ENCODE measurements at regions not wholly inside any gene's neighbourhood (a gene's known extent, or its start where the extent isn't known, plus 50 kb on each side); places are given as distances from the start of the nearest gene placed in this dataset.

GRCh38 chr12:5201554-5202218 is 158.0 kb downstream of the KCNA5 start:
- TF ChIP-seq, protein P1, sequence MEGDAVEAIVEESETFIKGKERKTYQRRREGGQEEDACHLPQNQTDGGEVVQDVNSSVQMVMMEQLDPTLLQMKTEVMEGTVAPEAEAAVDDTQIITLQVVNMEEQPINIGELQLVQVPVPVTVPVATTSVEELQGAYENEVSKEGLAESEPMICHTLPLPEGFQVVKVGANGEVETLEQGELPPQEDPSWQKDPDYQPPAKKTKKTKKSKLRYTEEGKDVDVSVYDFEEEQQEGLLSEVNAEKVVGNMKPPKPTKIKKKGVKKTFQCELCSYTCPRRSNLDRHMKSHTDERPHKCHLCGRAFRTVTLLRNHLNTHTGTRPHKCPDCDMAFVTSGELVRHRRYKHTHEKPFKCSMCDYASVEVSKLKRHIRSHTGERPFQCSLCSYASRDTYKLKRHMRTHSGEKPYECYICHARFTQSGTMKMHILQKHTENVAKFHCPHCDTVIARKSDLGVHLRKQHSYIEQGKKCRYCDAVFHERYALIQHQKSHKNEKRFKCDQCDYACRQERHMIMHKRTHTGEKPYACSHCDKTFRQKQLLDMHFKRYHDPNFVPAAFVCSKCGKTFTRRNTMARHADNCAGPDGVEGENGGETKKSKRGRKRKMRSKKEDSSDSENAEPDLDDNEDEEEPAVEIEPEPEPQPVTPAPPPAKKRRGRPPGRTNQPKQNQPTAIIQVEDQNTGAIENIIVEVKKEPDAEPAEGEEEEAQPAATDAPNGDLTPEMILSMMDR (IDR thresholded peaks at IDR 0.05; ENCODE audit: low read depth, low read length): no peak
- DNase-seq (ENCODE audit: extremely low read depth, low read depth): no peak

DNA sequence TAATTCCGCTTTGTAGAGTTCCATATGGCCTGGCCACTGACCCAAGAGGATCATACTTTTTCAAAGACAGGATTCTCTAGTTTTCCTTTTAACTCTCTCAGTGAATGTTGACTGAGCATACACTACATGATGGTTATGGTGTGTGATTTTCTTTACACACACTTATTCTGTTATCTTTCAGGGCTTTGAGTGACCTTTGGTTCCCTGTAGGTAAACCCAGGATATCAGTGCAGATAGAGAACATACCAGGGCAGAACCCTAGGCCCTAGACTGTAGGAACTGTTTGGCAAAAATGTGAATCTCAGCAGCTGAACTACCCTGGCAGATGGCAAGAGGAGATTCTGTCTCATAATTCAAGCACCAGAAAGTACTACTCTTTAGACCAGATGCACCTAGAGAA is 159.6 kb downstream of the KCNA5 start:
- DNase-seq (ENCODE audit: extremely low read depth, low read depth): no peak
- TF ChIP-seq, protein P1 (IDR thresholded peaks at IDR 0.05; ENCODE audit: low read depth, low read length): no peak

DNA sequence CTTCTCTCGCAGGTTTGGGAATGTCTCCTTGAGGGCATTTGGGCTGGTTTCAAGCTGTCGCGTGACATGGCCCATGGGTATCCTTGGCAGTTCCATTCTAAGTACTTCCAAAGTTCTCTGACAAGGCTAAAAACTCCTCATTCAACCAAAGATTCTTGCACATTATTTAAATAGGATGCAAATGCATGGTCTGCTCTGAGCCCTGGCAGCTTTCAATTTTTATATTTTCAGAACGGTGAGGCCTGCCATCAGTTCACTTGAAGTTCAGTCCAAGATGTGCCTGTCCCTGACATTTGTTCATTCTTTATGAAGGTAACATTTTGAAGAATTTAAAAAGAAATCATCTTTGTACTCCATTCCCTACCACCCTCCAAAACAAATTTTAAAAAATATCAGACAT is 160.0 kb downstream of the KCNA5 start:
- TF ChIP-seq, protein P1 (IDR thresholded peaks at IDR 0.05; ENCODE audit: low read depth, low read length): no peak
- no peak for DNase-seq (ENCODE audit: extremely low read depth, low read depth)

GRCh38 chr12:5204271-5204670 is 160.6 kb downstream of the KCNA5 start:
- TF ChIP-seq, protein P1 (IDR thresholded peaks at IDR 0.05; ENCODE audit: low read depth, low read length): no peak
- DNase-seq (ENCODE audit: extremely low read depth, low read depth): no peak

- DNase-seq (ENCODE audit: extremely low read depth, low read depth): no peak
- TF ChIP-seq, protein P1 (IDR thresholded peaks at IDR 0.05; ENCODE audit: low read depth, low read length): no peak
Observed at GRCh38 chr12:5204831-5205230, 161.2 kb downstream of the KCNA5 start.

- TF ChIP-seq, protein P1 (IDR thresholded peaks at IDR 0.05; ENCODE audit: low read depth, low read length): no peak
- DNase-seq (ENCODE audit: extremely low read depth, low read depth): no peak
Observed at GRCh38 chr12:5206401-5207175, 162.9 kb downstream of the KCNA5 start.

GRCh38 chr12:5210179-5210922 is 166.7 kb downstream of the KCNA5 start:
- TF ChIP-seq, protein P1 (IDR thresholded peaks at IDR 0.05; ENCODE audit: low read depth, low read length): no peak
- no peak for DNase-seq (ENCODE audit: extremely low read depth, low read depth)
